ENCODE measurements at regions not wholly inside any gene's neighbourhood (a gene's known extent, or its start where the extent isn't known, plus 50 kb on each side); places are given as distances from the start of the nearest gene placed in this dataset.

- ATAC-seq (ENCODE audit: low read depth), result no peak
- Histone ChIP-seq H3K36me3 (ENCODE audit: control insufficient read depth, insufficient read depth, low read length) (no peaks in the 10 kb centered on the region), H3K9me1 (ENCODE audit: insufficient read depth, low read length) (0 out of 2 replicates have a peak, but pooled peaks cover 1% of the 10 kb centered on the region), H3K4me1 (ENCODE audit: control insufficient read depth, insufficient read depth, low read length) (0 out of 2 replicates have a peak, but pooled peaks cover 2% of the 10 kb centered on the region), H3K79me1 (ENCODE audit: low read depth in 1 of 2, low read length in 2 of 2) (no peaks in the 10 kb centered on the region), H4K8ac (ENCODE audit: low read depth in 2 of 2, low read length in 2 of 2) (no peak overlapping the region), H4K20me1 (ENCODE audit: insufficient read depth, low read length) (no peaks in the 10 kb centered on the region), H3K18ac (ENCODE audit: low read depth, low read length) (no peak overlapping the region), H3K14ac (replicated peaks; ENCODE audit: low read depth, low read length) (no peak overlapping the region), H2BK120ac (ENCODE audit: low read depth, low read length) (no peak overlapping the region), H2BK5ac (ENCODE audit: low read depth, low read length, poor library complexity, severe bottlenecking) (no peak overlapping the region), H4K5ac (ENCODE audit: low read depth, low read length) (no peak overlapping the region), H2BK20ac (ENCODE audit: low read depth, low read length) (no peak overlapping the region), H3K56ac (ENCODE audit: extremely low read depth, insufficient read depth, low read length) (no peak overlapping the region), H3K23ac (ENCODE audit: low read depth, low read length) (no peak overlapping the region), H3K9me3 (ENCODE audit: control insufficient read depth, insufficient read depth, low read length) (no peaks in the 10 kb centered on the region), H4K91ac (ENCODE audit: insufficient read depth, low read depth, low read length) (no peak overlapping the region), H3K4me2 (ENCODE audit: low read depth, low read length) (no peak overlapping the region), H3K9ac (ENCODE audit: low read depth, low read length) (no peak overlapping the region), H2AK5ac (ENCODE audit: low read depth, low read length) (no peak overlapping the region), H2BK15ac (ENCODE audit: low read depth, low read length) (no peak overlapping the region), H3K27ac (ENCODE audit: insufficient read depth, low read length) (no peak overlapping the region), H3K27me3 (ENCODE audit: control insufficient read depth, insufficient read depth, low read length) (peaks cover 8% of the 10 kb centered on the region), H3K4ac (ENCODE audit: low read depth, low read length) (no peak overlapping the region), H2AFZ (replicated peaks; ENCODE audit: low read length, poor library complexity) (no peak overlapping the region), H2AK9ac (replicated peaks; ENCODE audit: low read depth, low read length, poor library complexity) (peak overlapping the region; percentile 25), H3K4me3 (ENCODE audit: insufficient read depth, low read depth, low read length) (no peak overlapping the region)
- DNase-seq, result no peak
- ChIA-PET CTCF (no interaction called here), POLR2A (ENCODE audit: unreplicated experiment) (no interaction called here)
- intact Hi-C loops (cut with micrococcal nuclease) (no loop called here), dilution Hi-C loops (cut with HindIII; ENCODE audit: low sequenced_read_pairs, unreplicated experiment) (no loop called here), in situ Hi-C loops (cut with MboI; ENCODE audit: low sequenced_read_pairs) (no loop called here)
- no TSS peak for BruUV-seq (replicated peaks)
- 71% methylated on average over 1 of the region's 5 CpGs; no CpG with 5 or more reads in 1 of the 2 experiments for WGBS, 2 experiments (ENCODE audit: extremely low coverage in 2 of 2, insufficient read length in 1 of 2)
- TF ChIP-seq USF2 (IDR thresholded peaks at IDR 0.05; ENCODE audit: low read depth, low read length), result peak; percentile 66
- TF ChIP-seq RAD21 (IDR thresholded peaks at IDR 0.05; ENCODE audit: low read length), result no peak
- TF ChIP-seq CEBPB (IDR thresholded peaks at IDR 0.05; ENCODE audit: low read depth, low read length), result no peak
- TF ChIP-seq MAZ (IDR thresholded peaks at IDR 0.05; ENCODE audit: borderline replicate concordance, low read depth, low read length), result no peak
These were observed 348.0 kb downstream of the BCOR start for GRCh38 chrX:39749728-39750127.

All from IMR-90 (cell line).